GM18499 (cell line): ENCODE measurements at regions not wholly inside any gene's neighbourhood (a gene's known extent, or its start where the extent isn't known, plus 50 kb on each side); places are given as distances from the start of the nearest gene placed in this dataset.

Experiments used
- ATAC-seq: cut with Tn5 transposase; IDR thresholded peaks from one replicate; pipeline ENCODE4 v1.9.1; 2021; ENCODE audit warnings: moderate number of reproducible peaks; ENCODE audit not compliant: insufficient read depth, unreplicated experiment

GRCh38 chrX:39560271-39560670, 537.5 kb downstream of the BCOR start:
- ATAC-seq, result no peak

GRCh38 chrX:39563178-39563577, 534.6 kb downstream of the BCOR start:
- no peak for ATAC-seq

GRCh38 chrX:39564751-39565150, 533.0 kb downstream of the BCOR start:
- no peak for ATAC-seq

- ATAC-seq, result no peak
Measured at GRCh38 chrX:39574178-39574577, 523.6 kb downstream of the BCOR start.

- no peak for ATAC-seq
Measured at GRCh38 chrX:39576041-39576872, 521.5 kb downstream of the BCOR start.

GRCh38 chrX:39577206-39577984, 520.4 kb downstream of the BCOR start:
- no peak for ATAC-seq

- peak; percentile 80 for ATAC-seq
Measured at GRCh38 chrX:39577985-39578869, 519.5 kb downstream of the BCOR start.

GRCh38 chrX:39580043-39580442, 517.7 kb downstream of the BCOR start:
- no peak for ATAC-seq

GRCh38 chrX:39581411-39581810, 516.3 kb downstream of the BCOR start:
- ATAC-seq, result no peak

- no peak for ATAC-seq
Measured at GRCh38 chrX:39582091-39582490, 515.7 kb downstream of the BCOR start.

GRCh38 chrX:39582976-39583375, 514.8 kb downstream of the BCOR start:
- no peak for ATAC-seq

- no peak for ATAC-seq
Measured at GRCh38 chrX:39585808-39586207, 511.9 kb downstream of the BCOR start.

GRCh38 chrX:39586359-39586758, 511.4 kb downstream of the BCOR start:
- no peak for ATAC-seq

- ATAC-seq, result no peak
Measured at GRCh38 chrX:39591099-39591498, 506.7 kb downstream of the BCOR start.

GRCh38 chrX:39592776-39593175, 505.0 kb downstream of the BCOR start:
- no peak for ATAC-seq

- ATAC-seq, result no peak
Measured at GRCh38 chrX:39595977-39596376, 501.8 kb downstream of the BCOR start.

GRCh38 chrX:39596437-39596836, 501.3 kb downstream of the BCOR start:
- no peak for ATAC-seq

- no peak for ATAC-seq
Measured at GRCh38 chrX:39599339-39599738, 498.4 kb downstream of the BCOR start.

- ATAC-seq, result no peak
Measured at GRCh38 chrX:39600222-39600621, 497.5 kb downstream of the BCOR start.
